ENCODE measurements at regions not wholly inside any gene's neighbourhood (a gene's known extent, or its start where the extent isn't known, plus 50 kb on each side); places are given as distances from the start of the nearest gene placed in this dataset.

GRCh38 chr1:4598561-4598960 is 55.8 kb upstream of the AJAP1 start:
- H3K4me1 ChIP-seq (ENCODE audit: control insufficient read depth in 2 of 3, insufficient read depth in 2 of 3, low read depth in 1 of 3, low read length in 3 of 3): no peaks in the 10 kb centered on the region
- FAIRE-seq (no peak), DNase-seq (no peak)
- H3K27me3 ChIP-seq (ENCODE audit: control insufficient read depth, insufficient read depth, low read length): no peaks in the 10 kb centered on the region
- H3K27ac ChIP-seq (ENCODE audit: low read depth in 2 of 2, low read length in 2 of 2): no peak overlapping the region
- no peaks in the 10 kb centered on the region for H3K36me3 ChIP-seq (ENCODE audit: control insufficient read depth in 2 of 3, insufficient read depth in 3 of 3, low read length in 3 of 3)
- intact Hi-C loops (cut with DNase I): no loop called here
- TF ChIP-seq, protein P1, sequence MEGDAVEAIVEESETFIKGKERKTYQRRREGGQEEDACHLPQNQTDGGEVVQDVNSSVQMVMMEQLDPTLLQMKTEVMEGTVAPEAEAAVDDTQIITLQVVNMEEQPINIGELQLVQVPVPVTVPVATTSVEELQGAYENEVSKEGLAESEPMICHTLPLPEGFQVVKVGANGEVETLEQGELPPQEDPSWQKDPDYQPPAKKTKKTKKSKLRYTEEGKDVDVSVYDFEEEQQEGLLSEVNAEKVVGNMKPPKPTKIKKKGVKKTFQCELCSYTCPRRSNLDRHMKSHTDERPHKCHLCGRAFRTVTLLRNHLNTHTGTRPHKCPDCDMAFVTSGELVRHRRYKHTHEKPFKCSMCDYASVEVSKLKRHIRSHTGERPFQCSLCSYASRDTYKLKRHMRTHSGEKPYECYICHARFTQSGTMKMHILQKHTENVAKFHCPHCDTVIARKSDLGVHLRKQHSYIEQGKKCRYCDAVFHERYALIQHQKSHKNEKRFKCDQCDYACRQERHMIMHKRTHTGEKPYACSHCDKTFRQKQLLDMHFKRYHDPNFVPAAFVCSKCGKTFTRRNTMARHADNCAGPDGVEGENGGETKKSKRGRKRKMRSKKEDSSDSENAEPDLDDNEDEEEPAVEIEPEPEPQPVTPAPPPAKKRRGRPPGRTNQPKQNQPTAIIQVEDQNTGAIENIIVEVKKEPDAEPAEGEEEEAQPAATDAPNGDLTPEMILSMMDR (IDR thresholded peaks at IDR 0.05; ENCODE audit: borderline replicate concordance, extremely low read depth, insufficient read depth): no peak
- H3K9ac ChIP-seq (ENCODE audit: low read length in 3 of 3): no peak overlapping the region
- no peak overlapping the region for H3K4me3 ChIP-seq (ENCODE audit: low read length in 3 of 3)
- H3K9me3 ChIP-seq (ENCODE audit: control insufficient read depth in 2 of 3, insufficient read depth in 1 of 3, low read length in 3 of 3): no peaks in the 10 kb centered on the region

DNA sequence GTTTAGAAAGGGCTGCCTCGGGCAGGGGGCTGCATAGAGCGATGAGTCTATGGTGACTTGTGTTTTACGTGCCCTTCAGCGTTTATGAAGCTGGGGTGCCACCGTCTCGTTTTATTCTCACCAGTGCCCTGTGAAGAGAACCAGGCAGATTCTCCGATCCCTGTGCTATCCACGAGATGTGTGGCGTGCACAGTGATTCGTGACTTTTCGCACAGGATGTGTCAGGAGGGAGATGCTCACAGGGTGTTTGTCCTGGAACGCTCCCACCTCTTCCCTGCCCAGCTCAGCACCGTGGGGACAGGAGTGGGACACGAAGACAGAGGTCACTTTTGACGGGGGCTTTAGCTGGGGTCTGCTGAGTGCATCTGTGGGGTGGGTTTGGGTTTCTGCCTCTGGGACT is 54.9 kb upstream of the AJAP1 start:
- H3K36me3 ChIP-seq (ENCODE audit: control insufficient read depth in 2 of 3, insufficient read depth in 3 of 3, low read length in 3 of 3): no peaks in the 10 kb centered on the region
- no peak overlapping the region for H3K27ac ChIP-seq (ENCODE audit: low read depth in 2 of 2, low read length in 2 of 2)
- H3K9me3 ChIP-seq (ENCODE audit: control insufficient read depth in 2 of 3, insufficient read depth in 1 of 3, low read length in 3 of 3): no peaks in the 10 kb centered on the region
- intact Hi-C loops (cut with DNase I): no loop called here
- H3K27me3 ChIP-seq (ENCODE audit: control insufficient read depth, insufficient read depth, low read length): no peaks in the 10 kb centered on the region
- TF ChIP-seq, protein P1 (IDR thresholded peaks at IDR 0.05; ENCODE audit: borderline replicate concordance, extremely low read depth, insufficient read depth): no peak
- FAIRE-seq (no peak), DNase-seq (no peak)
- H3K4me3 ChIP-seq (ENCODE audit: low read length in 3 of 3): no peak overlapping the region
- H3K4me1 ChIP-seq (ENCODE audit: control insufficient read depth in 2 of 3, insufficient read depth in 2 of 3, low read depth in 1 of 3, low read length in 3 of 3): no peaks in the 10 kb centered on the region
- no peak overlapping the region for H3K9ac ChIP-seq (ENCODE audit: low read length in 3 of 3)

DNA sequence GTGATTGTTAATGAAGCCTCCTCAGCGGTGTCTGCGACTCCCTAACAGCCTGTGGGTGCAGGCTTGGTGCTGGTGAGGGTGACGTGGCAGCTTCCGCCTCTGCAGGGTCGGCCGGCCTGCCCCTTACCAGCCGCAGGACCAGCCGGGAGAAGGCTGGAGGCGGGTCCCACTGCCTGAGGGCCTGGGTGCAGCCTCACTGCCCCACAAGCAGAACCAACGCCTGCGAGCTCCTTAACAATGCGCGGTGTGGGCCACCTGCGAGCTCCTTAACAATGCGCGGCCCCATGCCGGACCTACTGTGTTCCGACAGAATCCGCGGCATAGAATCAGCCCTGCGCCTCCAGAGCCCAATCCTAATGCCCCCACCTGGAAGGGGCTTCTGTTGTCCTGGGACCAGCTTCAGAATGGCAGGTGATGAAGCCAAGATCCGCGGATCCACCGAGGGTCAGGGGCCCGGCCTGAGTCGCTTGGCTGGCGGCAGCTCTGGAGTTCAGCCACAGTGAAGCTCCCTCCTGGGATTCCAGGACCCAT is 54.4 kb upstream of the AJAP1 start:
- H3K9ac ChIP-seq (ENCODE audit: low read length in 3 of 3): no peak overlapping the region
- H3K4me1 ChIP-seq (ENCODE audit: control insufficient read depth in 2 of 3, insufficient read depth in 2 of 3, low read depth in 1 of 3, low read length in 3 of 3): no peaks in the 10 kb centered on the region
- H3K4me3 ChIP-seq (ENCODE audit: low read length in 3 of 3): no peak overlapping the region
- intact Hi-C loops (cut with DNase I): no loop called here
- no peaks in the 10 kb centered on the region for H3K36me3 ChIP-seq (ENCODE audit: control insufficient read depth in 2 of 3, insufficient read depth in 3 of 3, low read length in 3 of 3)
- FAIRE-seq (no peak), DNase-seq (no peak)
- no peaks in the 10 kb centered on the region for H3K27me3 ChIP-seq (ENCODE audit: control insufficient read depth, insufficient read depth, low read length)
- H3K27ac ChIP-seq (ENCODE audit: low read depth in 2 of 2, low read length in 2 of 2): no peak overlapping the region
- TF ChIP-seq, protein P1 (IDR thresholded peaks at IDR 0.05; ENCODE audit: borderline replicate concordance, extremely low read depth, insufficient read depth): no peak
- no peaks in the 10 kb centered on the region for H3K9me3 ChIP-seq (ENCODE audit: control insufficient read depth in 2 of 3, insufficient read depth in 1 of 3, low read length in 3 of 3)

Data from kidney (tissue), 13 donors.